GM19043 (cell line): ENCODE measurements at regions not wholly inside any gene's neighbourhood (a gene's known extent, or its start where the extent isn't known, plus 50 kb on each side); places are given as distances from the start of the nearest gene placed in this dataset.

Source experiments
- ATAC-seq: cut with Tn5 transposase; IDR thresholded peaks from one replicate; pipeline ENCODE4 v1.9.1; 2021; ENCODE audit warnings: low read depth; ENCODE audit not compliant: unreplicated experiment

DNA sequence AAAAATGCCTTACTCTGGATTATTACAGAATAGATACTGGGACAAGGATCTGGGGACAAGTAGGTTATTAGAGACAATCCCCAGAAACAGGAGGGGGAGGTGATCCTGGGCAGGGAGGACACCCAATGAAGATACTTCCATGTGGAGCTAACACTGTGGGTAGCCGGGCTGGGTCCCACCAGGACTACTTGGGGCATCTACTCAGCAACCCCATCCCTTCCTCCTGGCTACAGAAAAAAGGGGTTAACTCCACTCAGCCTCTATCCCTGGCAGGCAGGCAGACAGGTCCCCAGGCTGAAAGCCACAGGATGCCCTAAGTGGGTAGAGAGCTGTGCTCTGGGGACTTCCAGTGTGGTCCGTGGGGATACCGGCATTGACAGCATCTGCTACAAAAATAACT is 68.0 kb upstream of the NXT1 start:
- no peak for ATAC-seq

DNA sequence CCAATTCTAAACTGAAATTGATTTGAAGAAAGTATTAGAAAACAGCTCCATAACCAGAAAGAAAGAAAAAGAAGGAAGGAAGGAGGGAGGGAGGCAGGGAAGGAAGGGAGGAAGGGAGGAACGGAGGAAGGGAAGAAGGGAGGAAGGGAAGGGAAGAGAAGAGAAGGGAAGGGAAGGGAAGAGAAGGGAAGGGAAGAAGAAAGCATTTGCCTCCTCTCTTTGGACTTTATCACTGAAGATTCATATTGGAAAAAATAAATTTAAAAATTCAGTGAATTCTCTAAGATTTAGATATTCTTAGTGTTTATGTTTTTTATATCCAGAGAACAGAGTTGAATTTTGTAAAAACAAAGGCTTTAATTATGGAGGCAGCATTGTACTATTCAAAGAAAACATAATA is 68.5 kb upstream of the NXT1 start:
- ATAC-seq, result no peak

DNA sequence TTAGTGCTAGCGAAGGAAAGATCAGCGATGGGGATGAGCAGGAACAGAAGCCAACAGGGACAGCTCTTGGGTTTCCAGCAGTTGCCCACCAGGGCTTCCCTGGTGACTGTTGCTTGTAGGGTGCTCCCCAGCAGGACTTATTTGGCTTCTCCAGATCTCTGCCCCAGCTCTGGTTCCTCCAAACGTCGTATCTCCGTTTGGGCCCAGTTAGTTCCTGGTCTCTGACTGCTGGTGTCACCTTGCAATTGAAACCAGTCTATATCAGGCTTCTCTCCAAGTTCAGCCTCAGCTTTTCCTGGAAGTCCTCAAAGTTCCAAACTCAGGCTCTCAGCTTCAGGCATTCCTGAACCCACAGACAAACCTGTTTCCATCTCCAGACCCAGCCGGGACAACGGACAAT is 70.8 kb upstream of the NXT1 start:
- ATAC-seq, result no peak

DNA sequence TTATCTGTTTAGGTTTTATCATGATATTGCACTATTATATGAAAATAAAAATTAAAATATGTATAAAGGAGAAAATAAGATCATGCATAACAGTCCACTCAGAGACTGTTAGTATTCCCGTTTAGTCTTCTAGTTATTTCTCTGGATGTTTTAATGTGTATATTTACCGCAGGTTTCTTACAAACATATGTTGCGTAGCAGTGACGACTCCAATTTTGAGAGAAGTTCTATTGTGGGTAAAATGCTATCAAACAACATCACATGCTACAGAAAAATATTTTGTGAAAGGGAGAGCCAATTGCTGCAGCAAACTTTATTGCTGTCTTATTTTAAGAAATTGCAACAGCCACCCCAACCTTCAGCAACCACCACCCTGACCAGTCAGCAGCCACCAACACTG is 72.4 kb upstream of the NXT1 start:
- ATAC-seq, result no peak

DNA sequence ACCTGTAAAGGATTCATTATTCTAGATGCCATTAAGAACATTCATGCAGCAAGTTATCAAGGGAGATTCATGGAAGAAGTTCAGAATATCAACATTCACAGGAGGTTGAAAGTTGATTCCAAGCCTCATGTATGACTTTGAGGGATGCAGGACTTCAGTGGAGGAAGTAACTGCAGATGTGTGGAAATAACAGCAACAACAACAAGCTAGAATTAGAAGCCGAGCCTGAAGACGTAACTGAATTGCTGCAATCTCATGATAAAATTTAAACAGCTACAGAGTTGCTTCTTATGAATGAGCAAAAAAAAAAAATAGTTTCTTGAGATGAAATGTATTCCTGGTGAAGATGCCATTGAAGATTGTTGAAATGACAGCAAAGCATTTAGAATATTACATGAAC is 73.3 kb upstream of the NXT1 start:
- ATAC-seq, result no peak

DNA sequence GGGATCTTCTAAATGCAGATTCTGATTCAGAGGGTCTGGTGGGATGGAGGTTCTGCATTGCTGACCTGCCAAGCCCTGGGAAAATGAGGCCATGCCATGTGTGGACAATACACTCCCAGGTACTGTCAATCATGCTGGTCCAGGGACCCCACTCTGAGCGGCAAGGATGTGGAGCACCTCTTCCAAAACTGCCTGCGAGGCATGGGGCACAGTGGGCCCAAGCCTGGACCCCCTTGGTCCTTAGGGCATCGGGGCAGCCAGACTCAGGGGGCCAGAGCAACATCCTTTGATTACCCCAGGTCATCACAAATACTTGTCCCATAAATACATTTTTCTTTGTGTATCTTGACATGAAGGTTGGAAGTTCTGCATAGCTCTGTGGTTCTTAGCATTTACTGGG is 76.8 kb upstream of the NXT1 start:
- no peak for ATAC-seq

DNA sequence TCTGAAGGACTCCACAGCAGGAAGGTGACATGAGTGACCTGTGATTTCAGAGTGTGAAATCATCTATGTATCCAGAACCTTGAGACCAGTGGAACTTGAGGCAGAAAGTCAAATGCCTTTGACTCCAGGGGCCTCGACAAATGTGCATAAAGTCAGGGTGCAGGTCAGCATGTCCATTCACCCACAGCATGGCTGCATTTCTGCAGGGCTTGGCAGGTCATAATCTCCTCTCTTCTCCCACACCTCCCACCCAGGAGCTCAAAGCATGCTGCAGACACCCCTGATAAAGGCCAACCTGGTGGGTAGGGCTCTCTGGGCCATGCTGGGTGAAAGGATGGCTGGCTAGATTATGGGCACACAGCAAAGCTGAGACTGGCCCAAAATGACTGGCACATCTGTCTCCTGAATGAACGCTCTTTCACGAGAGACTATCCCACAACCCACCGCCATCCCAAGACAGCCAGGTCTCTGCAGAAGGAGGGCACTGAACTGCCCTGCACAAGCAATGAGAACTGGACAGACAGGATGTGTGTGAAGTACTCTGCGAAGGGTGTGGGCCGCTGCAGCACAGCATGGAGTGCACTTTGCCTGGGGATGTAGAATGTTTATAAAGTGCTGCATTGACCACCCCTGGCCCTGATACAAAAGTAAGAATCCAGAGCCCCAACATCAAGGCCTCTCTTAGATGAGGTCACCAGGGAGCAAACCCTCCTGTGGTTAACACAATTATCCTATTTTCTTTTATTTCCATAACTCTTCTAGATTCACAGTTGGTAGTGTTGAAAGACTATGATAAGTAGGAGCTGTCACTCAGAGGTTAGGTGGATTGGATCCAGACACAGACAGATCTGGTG is 78.2 kb upstream of the NXT1 start:
- ATAC-seq, result no peak

DNA sequence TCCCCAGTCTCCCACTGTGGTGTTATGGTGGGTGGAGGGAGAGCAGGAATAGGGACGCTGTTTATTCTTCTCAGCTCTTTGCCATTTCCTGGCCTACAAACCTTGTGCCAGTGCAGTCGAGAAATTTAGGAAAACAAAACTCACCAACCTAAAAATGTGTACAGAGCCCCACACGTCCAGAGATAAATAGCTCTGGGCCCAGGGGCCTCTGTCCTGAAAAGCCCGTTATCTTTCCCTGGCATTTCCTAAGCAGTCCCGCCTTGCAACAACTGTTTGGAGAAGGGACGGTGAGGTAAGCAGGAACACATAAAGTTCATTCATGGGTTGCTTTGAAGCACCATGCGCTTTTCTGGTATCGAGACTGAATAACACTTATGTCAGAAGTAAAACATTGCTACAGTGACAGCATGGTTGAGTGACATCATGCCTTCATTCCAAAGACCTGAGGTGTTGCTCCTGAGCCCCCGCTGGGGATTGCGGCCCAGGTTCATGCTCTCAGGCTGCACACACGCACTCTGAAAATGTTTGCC is 80.1 kb upstream of the NXT1 start:
- no peak for ATAC-seq

DNA sequence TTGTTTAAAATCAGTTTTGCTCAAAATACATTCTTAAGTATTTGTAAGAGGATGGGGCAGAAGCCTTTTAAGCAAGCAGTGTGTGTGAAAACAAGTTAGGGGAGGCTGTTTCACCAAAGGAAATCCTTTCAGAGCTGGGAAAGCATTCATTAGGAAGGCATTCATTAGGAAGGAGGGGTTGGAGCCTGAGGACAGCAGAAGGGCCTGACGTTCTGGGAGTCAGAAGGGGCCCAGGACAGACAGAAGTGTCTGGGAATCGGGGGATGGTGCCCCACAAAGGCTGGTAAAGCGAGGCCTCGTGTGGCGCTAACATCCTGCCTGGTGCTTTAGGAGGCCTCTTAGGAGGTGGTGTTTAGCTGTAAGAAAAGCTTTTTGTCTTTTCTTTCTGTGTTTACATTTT is 80.6 kb upstream of the NXT1 start:
- no peak for ATAC-seq

DNA sequence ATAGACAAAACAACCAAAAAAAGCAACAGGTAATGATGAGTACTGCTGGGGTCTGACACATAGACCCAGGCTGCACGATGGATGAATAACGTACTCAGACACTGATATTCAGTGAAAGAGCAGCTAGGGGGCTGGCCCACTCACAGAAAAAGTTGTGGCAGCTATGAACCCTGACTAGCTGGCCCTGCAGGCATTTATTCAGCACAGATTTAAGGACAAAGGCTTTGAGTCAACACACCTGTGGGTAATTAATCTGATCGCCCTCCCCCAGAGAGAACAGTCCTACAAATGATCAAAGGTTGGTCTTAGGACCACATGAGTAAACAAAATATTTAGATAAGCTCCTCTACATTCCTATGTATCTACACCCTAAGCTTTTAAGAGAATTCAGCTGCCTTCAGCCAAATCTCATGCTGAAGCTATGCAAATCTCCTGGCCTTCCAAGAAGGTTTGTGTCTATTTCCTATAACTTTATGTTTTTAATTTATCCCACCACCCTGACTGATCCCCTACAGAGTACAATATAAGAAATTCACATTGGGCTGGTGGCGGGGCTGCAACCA is 81.7 kb upstream of the NXT1 start:
- ATAC-seq, result no peak

DNA sequence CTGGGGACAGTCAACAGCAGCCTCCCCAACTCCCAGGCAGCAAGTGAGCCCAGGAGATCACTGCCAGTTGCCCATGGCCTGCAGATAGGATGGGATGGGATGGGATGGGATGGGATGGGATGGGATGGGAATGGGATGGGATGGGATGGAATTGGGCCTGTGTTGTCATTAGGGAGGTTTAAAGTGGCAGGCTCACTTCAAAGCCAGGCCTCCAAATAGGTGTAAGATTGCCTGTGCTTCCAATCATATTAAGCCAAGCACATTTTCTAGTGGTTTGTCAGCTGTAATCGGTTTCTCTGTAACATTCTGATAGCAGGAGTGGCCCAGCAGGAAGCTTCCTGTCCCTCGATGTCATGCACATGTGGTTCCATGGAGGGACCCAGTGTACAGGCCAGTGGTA is 82.7 kb upstream of the NXT1 start:
- ATAC-seq, result no peak

DNA sequence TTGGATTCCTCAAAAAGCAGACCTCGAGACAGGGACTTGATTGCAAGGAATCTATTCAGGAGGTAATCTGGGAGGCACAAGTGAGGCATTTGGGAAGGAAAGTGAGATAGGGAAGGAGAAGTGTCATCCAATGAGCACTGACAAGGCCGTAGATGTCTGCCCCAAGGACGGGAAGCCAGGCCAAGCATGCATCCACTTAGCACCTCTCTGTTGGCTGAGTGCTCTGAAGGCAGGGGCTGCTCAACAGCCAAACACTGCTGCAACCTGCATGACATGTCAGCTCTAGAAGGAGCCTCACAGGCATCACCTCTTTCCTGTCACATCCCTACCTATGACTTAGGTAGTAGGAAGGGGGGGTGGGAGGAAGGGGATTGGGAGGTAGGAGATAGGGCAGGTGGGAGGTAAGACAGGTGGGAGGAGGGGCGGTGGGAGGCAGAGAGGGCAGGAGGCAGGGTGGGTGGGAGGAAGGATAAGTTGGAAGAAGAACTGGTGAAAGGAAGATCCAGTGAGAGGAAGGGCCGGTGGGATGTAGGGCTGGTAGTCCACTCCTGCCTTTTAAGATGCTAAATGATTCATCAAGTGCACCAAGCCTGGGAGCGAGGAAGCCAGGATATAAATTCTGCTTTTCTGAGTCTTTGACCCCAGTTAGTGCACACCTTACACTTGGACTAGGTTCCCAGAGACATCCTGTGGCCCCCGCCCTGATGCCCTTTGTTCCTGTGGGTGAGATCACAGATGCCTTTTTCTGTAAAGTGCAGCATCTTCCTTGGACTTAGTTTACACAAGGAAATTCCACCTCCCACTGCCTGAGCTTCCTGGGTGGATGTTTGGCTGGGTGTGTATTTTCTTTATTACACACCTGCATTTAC is 83.8 kb upstream of the NXT1 start:
- ATAC-seq, result no peak

DNA sequence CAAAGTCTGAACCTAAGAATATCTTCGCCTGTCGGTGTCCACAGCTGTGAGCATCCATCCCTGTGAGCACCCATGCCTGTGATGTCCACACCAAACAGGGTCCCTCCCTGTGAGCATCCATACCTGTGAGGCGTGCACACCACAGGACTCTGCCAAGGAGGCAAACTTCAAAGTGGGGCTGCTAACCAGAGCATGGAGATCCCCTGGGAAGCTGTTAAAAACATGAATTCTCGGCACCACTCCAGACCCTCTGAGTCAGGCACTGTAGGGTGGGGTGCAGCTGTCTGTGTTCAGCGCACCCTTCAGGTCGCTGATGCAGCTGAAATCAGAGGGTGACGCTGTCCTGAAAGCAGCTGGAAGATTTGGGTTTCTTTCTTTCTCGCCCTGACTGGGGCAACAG is 85.4 kb upstream of the NXT1 start:
- no peak for ATAC-seq

DNA sequence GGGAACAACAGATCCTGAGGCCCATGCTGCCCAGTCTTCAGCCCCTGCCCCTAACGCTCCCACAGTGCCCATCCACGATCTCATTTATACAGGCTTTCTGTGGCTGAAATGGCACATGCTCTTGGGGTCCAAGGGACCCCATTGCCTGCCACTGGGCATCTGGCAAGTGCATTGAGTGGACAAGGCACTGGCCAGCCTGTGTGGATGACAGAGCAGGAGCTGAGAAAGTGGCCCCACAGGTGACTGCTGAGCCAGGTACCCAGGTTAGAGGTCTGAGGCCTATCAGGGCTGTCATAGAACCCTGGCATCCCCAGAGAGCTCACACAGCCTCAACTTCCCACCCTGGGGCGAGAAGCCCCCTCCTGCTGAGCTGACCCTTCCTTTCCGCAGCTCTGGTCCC is 86.0 kb upstream of the NXT1 start:
- no peak for ATAC-seq

DNA sequence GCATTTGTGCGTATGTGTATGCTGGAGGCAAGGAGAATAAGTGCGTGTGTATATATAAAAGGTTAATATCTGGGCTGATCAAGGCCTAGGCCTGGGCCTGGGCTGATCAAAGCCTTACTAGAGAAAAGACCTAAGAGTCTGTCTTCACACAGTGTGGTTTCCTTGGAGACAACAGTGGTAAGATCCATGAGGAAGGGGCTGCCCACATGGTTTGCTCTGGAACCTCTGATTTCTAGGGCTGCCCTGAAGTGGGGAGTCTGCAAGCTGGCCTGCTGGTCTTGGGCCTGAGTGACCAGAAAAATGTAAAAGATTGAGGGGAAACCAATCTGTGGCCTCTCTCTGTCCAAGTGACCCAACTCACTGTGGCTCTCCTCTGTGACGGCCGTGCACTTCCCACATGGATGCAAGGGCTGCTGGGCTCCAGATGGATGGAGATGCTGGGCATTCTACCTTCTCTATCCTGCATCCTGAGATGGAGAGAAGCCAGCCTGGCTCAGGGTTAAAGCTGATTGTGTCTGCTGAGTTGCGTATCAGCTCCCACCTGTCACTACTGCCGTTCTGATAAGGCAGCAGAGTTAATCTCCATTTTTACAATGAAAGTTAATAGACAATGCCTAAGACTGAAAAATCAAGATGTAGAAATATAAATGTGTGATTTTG is 90.3 kb upstream of the NXT1 start:
- ATAC-seq, result no peak

DNA sequence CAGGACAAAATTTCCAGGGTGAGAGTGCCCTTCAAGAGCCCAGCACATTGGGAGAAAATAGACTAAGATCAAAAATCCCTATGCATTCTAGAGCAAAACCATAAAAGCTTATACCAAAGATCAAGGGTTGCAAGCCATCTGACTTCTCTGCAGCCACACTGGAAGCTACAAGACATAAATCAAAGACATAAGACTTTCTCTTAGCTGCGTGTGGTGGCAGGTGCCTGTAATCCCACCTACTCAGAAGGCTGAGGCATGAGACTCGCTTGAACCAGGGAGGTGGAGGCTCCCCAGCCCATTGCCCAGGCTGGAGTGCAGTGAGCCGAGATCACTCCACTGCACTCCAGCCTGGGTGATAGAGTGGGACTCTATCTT is 91.9 kb upstream of the NXT1 start:
- no peak for ATAC-seq

DNA sequence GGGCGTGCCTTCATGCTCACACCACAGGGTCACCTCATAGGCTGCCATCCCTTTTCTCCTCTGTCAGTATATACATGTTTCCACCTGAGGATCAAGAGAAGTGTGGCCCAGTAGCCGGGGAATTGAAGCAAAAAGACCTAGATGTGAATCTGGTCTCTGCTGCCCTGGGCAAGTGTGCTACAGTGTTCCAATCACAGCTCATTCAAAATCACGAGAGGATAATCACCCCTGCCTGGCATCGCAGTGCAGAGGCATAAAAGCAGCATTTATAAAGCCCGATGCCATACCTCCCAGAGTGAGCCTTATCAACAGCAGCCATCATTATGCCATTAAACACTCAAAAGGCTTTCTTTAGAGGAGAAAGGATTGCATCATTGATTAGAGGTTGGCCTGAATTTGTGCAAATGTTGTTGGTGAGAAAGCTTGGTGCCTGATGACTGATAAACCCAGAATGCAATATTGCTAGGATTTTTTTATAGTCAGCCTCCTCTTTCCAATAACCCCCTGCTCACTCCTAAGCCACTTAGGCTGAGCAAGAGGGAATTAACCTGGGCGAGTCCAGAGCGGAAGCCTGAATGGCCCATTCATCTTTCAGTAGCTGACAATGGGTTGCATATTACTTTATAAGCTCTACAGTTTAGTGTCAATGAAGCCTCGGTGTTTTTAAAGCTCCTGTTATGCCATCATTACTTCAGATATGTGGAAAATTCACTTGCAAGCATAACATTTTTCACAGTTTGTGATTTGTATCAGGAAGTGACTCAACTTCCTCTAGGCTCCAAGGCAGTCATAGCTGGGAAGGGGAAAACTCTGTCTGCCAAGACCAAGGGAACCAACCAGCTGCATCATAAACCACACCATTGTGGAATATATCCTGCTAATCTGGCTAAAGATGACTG is 92.5 kb upstream of the NXT1 start:
- no peak for ATAC-seq

DNA sequence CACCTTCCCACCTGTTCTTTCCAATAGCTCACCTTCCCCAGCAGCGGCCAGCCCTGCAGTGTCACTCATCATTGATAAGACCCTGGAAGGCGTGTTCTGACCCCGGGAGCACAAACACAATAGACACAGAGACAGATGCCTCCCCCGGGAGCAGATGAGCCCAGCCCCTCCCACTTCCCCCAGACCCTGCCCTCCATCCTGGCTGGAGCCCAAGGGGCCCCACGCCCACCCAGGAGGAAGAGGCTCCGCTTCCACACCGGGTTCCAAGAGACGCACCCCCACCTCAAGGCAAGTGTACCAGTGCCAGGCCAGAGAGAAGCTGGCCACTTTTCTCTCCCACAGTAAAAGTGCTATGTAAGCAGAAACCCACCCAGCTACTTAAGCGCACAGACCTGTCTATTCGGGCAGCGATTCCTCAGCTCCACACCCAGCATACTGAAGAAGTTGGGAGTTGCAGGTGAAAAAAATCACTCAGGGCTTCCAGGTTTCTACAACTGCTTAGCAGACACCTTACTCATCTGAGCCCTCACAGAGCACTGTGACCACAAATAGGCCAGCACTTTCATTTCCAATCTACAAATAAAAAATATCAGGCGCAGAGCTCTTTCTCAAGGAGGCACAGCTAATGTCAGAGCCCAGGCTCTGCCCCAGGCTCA is 93.4 kb upstream of the NXT1 start:
- ATAC-seq, result no peak

DNA sequence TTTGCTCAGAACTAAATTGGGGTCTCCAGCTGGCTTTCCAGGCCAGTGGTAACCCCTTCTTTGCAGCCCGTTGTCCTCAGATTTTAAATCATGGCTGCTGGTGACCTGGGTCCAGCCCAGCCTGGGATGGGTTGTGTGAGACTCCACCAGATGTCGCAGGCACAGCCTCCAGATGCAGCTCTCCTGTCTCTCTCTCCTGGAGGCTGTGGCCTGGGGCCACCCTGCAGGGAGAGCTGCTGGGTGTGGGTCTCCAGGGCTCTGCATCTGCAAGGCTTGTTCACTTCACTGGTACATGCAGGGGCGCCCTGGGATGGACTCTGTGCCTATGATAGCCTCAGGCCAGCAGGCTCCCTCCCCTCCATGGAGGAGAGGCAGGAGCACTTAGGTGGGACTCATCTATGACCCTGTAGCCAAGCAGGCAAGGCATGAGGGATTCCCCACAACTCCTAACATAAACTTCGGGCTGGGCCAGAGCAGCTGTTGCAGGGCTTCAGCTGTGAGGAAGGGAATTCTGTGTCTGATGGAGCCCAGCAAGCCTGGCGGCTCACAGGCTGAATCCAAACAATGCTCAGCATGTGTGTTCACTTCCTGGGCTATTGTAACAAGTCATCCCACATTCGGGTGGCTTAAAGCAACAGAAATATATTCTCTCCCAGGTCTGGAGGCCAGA is 94.7 kb upstream of the NXT1 start:
- ATAC-seq, result no peak
